ENCODE measurements at regions not wholly inside any gene's neighbourhood (a gene's known extent, or its start where the extent isn't known, plus 50 kb on each side); places are given as distances from the start of the nearest gene placed in this dataset.

GRCh38 chr20:52290569-52290968 is 99.0 kb upstream of the ZFP64 start:
- Mint-ChIP-seq H3K27me3 (peaks cover 10% of the 10 kb centered on the region), H3K27ac (no peak overlapping the region), H3K4me3 (no peak overlapping the region), H3K4me1 (no peaks in the 10 kb centered on the region), H3K9me3 (peaks cover 6% of the 10 kb centered on the region), H3K36me3 (no peaks in the 10 kb centered on the region)
- ATAC-seq, result no peak

DNA sequence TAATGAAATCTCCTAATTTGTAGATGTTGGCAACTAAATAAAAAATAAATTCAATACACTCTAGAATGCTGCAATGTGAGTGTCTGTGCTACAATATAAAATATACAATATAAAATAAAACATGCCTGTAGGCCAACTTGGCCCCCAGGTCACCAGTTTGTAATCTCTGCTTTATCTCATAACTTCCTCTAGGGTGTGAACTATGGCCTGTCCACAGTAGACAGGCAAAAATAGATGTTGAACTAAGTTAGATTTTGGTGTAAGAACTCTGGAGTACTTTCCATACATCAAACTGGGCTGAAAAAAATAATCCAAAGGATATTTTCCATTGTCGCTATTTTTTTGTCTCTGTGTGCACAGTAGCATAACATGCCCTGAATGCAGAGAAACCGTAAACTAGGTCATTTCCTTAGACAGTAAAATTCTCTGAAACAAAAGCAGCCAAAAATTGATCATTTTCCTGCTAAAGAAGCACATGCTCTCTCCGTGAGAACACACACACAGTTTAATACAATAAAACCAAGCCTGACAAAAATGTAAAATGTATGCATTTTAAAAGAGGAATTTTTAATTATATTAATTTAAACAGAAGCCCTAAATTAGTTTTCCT is 98.5 kb upstream of the ZFP64 start:
- H3K36me3 Mint-ChIP-seq, result no peaks in the 10 kb centered on the region
- H3K4me1 Mint-ChIP-seq, result no peaks in the 10 kb centered on the region
- H3K27ac Mint-ChIP-seq, result no peak overlapping the region
- H3K27me3 Mint-ChIP-seq, result peaks cover 15% of the 10 kb centered on the region
- peaks cover 6% of the 10 kb centered on the region for H3K9me3 Mint-ChIP-seq
- H3K4me3 Mint-ChIP-seq, result no peak overlapping the region
- ATAC-seq, result no peak

DNA sequence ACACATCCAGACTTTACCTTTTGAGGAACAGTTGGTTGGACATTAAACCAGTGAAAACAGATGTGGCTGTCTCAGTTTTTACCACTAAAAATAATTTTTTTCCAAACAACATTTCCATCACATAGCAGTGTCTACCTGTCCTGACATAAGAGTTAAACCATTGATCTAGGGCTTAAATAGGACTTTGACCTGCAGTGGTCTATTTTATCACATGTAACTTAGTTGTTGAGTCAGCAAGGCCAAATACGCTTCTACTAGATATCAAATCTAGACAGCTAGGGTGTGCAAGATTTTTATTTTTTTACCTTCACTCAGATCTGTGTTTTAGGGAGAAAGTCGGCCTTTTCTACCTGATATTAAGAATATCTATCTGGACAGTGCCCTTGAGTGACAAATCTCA is 88.8 kb upstream of the ZFP64 start:
- H3K36me3 Mint-ChIP-seq, result no peaks in the 10 kb centered on the region
- H3K9me3 Mint-ChIP-seq, result no peaks in the 10 kb centered on the region
- no peak overlapping the region for H3K27ac Mint-ChIP-seq
- ATAC-seq, result no peak
- H3K27me3 Mint-ChIP-seq, result peaks cover 43% of the 10 kb centered on the region
- no peaks in the 10 kb centered on the region for H3K4me1 Mint-ChIP-seq
- no peak overlapping the region for H3K4me3 Mint-ChIP-seq

DNA sequence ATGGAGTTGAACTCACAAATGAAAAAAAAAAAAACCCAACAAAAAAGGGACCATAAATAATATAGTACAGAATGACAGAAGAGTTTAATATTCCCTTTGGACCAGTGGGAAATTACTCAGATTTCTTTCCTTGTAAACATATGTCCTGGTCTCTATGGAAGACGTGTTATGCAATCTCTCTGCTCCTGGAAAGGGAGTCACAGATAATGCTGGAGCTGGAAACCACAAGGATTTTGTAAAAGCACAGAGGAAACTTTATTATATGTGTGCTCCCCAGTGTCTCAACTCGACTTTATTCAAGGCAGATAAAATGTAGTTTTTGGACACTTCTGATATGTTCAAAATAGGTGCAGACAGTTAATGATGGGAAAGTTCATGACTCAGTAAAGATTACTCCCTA is 88.1 kb upstream of the ZFP64 start:
- ATAC-seq, result no peak
- Mint-ChIP-seq H3K4me3 (no peak overlapping the region), H3K4me1 (no peaks in the 10 kb centered on the region), H3K27me3 (peaks cover 36% of the 10 kb centered on the region), H3K36me3 (no peaks in the 10 kb centered on the region), H3K27ac (no peak overlapping the region), H3K9me3 (no peaks in the 10 kb centered on the region)

DNA sequence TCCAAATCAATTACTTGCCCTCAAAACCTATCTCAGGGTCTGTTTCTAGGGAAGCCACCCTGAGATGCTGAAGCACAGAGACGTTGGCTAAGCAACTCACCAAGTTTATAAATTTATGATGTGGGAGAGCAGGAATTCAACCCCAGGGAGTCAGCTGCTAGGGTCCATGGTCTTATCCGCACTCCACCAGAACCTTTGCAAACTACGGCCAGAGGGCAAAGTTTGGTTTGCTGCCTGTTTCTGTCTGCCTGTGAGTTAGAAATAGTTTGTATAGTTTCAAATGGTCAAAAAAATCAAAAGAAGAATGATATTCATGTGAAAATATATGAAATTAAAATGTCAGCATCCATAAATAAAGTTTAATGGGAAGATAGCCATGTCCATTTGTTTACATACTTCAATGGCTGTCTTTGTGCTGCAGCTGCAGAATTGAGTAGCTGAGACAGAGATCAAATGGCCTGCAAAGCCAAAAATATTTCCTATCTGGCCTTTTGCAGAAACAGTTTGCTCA is 83.7 kb upstream of the ZFP64 start:
- H3K36me3 Mint-ChIP-seq, result no peaks in the 10 kb centered on the region
- H3K4me3 Mint-ChIP-seq, result no peak overlapping the region
- no peaks in the 10 kb centered on the region for H3K4me1 Mint-ChIP-seq
- ATAC-seq, result peak; percentile 6
- peaks cover 11% of the 10 kb centered on the region for H3K27me3 Mint-ChIP-seq
- H3K27ac Mint-ChIP-seq, result no peak overlapping the region
- no peaks in the 10 kb centered on the region for H3K9me3 Mint-ChIP-seq

- H3K9me3 Mint-ChIP-seq, result no peaks in the 10 kb centered on the region
- no peaks in the 10 kb centered on the region for H3K36me3 Mint-ChIP-seq
- H3K4me1 Mint-ChIP-seq, result no peaks in the 10 kb centered on the region
- no peak overlapping the region for H3K27ac Mint-ChIP-seq
- ATAC-seq, result no peak
- no peak overlapping the region for H3K4me3 Mint-ChIP-seq
- peaks cover 9% of the 10 kb centered on the region for H3K27me3 Mint-ChIP-seq
These were observed 79.1 kb upstream of the ZFP64 start for GRCh38 chr20:52270696-52271095.

GRCh38 chr20:52270001-52270606 is 78.5 kb upstream of the ZFP64 start:
- H3K27ac Mint-ChIP-seq, result no peak overlapping the region
- H3K36me3 Mint-ChIP-seq, result no peaks in the 10 kb centered on the region
- H3K4me3 Mint-ChIP-seq, result no peak overlapping the region
- no peaks in the 10 kb centered on the region for H3K9me3 Mint-ChIP-seq
- H3K27me3 Mint-ChIP-seq, result peaks cover 14% of the 10 kb centered on the region
- no peak for ATAC-seq
- H3K4me1 Mint-ChIP-seq, result no peaks in the 10 kb centered on the region

GRCh38 chr20:52269321-52269720 is 77.7 kb upstream of the ZFP64 start:
- Mint-ChIP-seq H3K9me3 (no peaks in the 10 kb centered on the region), H3K4me1 (no peaks in the 10 kb centered on the region), H3K27me3 (peaks cover 17% of the 10 kb centered on the region), H3K27ac (no peak overlapping the region), H3K4me3 (no peak overlapping the region), H3K36me3 (no peaks in the 10 kb centered on the region)
- no peak for ATAC-seq

DNA sequence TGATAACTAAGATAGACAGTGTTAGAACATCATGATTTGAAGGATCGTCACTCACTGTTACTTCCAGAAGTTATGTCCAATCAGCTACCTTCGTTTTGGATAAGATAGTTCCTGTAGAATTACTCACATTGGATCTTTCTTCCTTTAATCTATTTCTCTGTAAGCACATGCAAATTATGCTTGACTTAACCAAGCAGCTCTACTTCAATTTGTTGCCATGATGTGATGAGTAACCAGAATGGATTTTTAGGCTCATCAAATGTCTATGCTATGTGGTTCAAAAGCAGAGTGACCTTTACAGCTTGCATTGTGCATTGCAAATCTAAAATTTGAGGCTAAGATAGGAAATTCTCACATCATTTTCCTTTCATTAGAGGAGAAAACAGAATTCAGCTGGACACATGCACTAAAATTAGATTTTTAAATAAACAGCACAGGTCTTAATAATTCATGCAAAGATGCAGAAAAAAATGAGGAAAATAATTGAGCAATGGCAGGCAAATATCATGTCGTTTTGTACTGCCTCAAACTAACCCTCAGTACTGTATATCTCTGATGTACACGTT is 76.7 kb upstream of the ZFP64 start:
- no peaks in the 10 kb centered on the region for H3K4me1 Mint-ChIP-seq
- H3K9me3 Mint-ChIP-seq, result no peaks in the 10 kb centered on the region
- no peak overlapping the region for H3K27ac Mint-ChIP-seq
- no peak for ATAC-seq
- no peak overlapping the region for H3K4me3 Mint-ChIP-seq
- H3K36me3 Mint-ChIP-seq, result no peaks in the 10 kb centered on the region
- peaks cover 17% of the 10 kb centered on the region for H3K27me3 Mint-ChIP-seq

DNA sequence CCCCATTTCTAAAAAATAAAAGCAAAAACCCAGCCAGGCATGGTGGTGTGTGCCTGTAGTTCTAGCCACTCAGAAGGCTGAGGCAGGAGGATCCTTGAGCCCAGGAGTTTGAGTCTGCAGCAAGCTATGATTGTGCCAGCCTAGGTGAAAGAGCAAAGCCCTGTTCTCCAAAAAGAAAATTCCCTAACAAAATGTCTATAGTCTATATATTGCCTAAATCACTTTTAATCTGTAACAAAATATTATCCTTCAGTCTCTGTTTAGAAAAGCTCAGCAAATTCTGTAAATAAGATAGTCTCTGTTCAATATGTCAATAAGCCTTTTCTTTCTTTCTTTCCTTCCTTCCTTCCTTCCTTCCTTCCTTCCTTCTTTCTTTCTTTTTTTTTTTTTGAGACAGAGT is 75.8 kb upstream of the ZFP64 start:
- H3K27ac Mint-ChIP-seq, result no peak overlapping the region

GRCh38 chr20:52263757-52264156 is 72.2 kb upstream of the ZFP64 start:
- no peak for ATAC-seq
- no peak overlapping the region for H3K27ac Mint-ChIP-seq
- no peaks in the 10 kb centered on the region for H3K4me1 Mint-ChIP-seq
- H3K9me3 Mint-ChIP-seq, result no peaks in the 10 kb centered on the region
- no peak overlapping the region for H3K4me3 Mint-ChIP-seq
- peaks cover 17% of the 10 kb centered on the region for H3K27me3 Mint-ChIP-seq
- no peaks in the 10 kb centered on the region for H3K36me3 Mint-ChIP-seq

More for the DNA sequence above, 75.8 kb upstream of the ZFP64 start:
- H3K4me1 Mint-ChIP-seq, result no peaks in the 10 kb centered on the region
- no peaks in the 10 kb centered on the region for H3K9me3 Mint-ChIP-seq
- no peak for ATAC-seq
- H3K4me3 Mint-ChIP-seq, result no peak overlapping the region
- no peaks in the 10 kb centered on the region for H3K36me3 Mint-ChIP-seq
- H3K27me3 Mint-ChIP-seq, result peaks cover 17% of the 10 kb centered on the region

GRCh38 chr20:52261792-52262191 is 70.2 kb upstream of the ZFP64 start:
- Mint-ChIP-seq H3K27ac (no peak overlapping the region), H3K36me3 (no peaks in the 10 kb centered on the region), H3K4me1 (no peaks in the 10 kb centered on the region), H3K27me3 (peaks cover 20% of the 10 kb centered on the region), H3K4me3 (no peak overlapping the region), H3K9me3 (no peaks in the 10 kb centered on the region)
- no peak for ATAC-seq

GRCh38 chr20:52259295-52259694 is 67.7 kb upstream of the ZFP64 start:
- ATAC-seq, result no peak
- Mint-ChIP-seq H3K36me3 (no peaks in the 10 kb centered on the region), H3K4me3 (no peak overlapping the region), H3K27me3 (peaks cover 23% of the 10 kb centered on the region), H3K9me3 (peaks cover 1% of the 10 kb centered on the region), H3K27ac (no peak overlapping the region), H3K4me1 (no peaks in the 10 kb centered on the region)

GRCh38 chr20:52256454-52256853 is 64.9 kb upstream of the ZFP64 start:
- H3K36me3 Mint-ChIP-seq, result no peaks in the 10 kb centered on the region
- no peak overlapping the region for H3K27ac Mint-ChIP-seq
- no peaks in the 10 kb centered on the region for H3K4me1 Mint-ChIP-seq
- no peak for ATAC-seq
- peaks cover 30% of the 10 kb centered on the region for H3K27me3 Mint-ChIP-seq
- H3K4me3 Mint-ChIP-seq, result no peak overlapping the region
- H3K9me3 Mint-ChIP-seq, result peaks cover 5% of the 10 kb centered on the region

- Mint-ChIP-seq H3K9me3 (peaks cover 5% of the 10 kb centered on the region), H3K4me1 (no peaks in the 10 kb centered on the region), H3K4me3 (no peak overlapping the region), H3K27ac (no peak overlapping the region), H3K27me3 (peaks cover 30% of the 10 kb centered on the region), H3K36me3 (no peaks in the 10 kb centered on the region)
- no peak for ATAC-seq
These were observed 61.1 kb upstream of the ZFP64 start for GRCh38 chr20:52252664-52253063.

- Mint-ChIP-seq H3K4me1 (no peaks in the 10 kb centered on the region), H3K4me3 (no peak overlapping the region), H3K9me3 (peaks cover 5% of the 10 kb centered on the region), H3K36me3 (no peaks in the 10 kb centered on the region), H3K27me3 (peaks cover 28% of the 10 kb centered on the region), H3K27ac (no peak overlapping the region)
- ATAC-seq, result no peak
These were observed 60.2 kb upstream of the ZFP64 start for GRCh38 chr20:52251827-52252226.

All from stimulated activated memory B cell treated with anti-CD40 and anti-IgM and Interleukin-4, amounts not matched to agents 10 μg/mL and 1 μg/mL and 100 μg/mL, for 72 hours (primary cell).